AG08396 (cell line): ENCODE measurements at regions not wholly inside any gene's neighbourhood (a gene's known extent, or its start where the extent isn't known, plus 50 kb on each side); places are given as distances from the start of the nearest gene placed in this dataset.
"Not testable (repeated sequence)": the region's sequence is repeated elsewhere in the genome, so short reads cannot be mapped to it uniquely, and the experiment has no call there.

Source experiments
- DNase-seq: peaks from one replicate; pipeline ENCODE4 v3.0.0; 2012; ENCODE audit warnings: low spot score, mixed read lengths

- DNase-seq, result no peak
Measured at GRCh38 chr2:8558096-8558495, 123.8 kb upstream of the ID2 start.

- DNase-seq, result no peak
Measured at GRCh38 chr2:8558956-8559355, 122.9 kb upstream of the ID2 start.

GRCh38 chr2:8559805-8560204 lies 122.1 kb upstream of the ID2 start:
- DNase-seq, result no peak

- DNase-seq, result not testable (repeated sequence)
Measured at GRCh38 chr2:8561692-8562091, 120.2 kb upstream of the ID2 start.

GRCh38 chr2:8563814-8564474 lies 117.9 kb upstream of the ID2 start:
- DNase-seq, result no peak

- no peak for DNase-seq
Measured at GRCh38 chr2:8564475-8564874, 117.4 kb upstream of the ID2 start.

GRCh38 chr2:8565399-8566154 lies 116.3 kb upstream of the ID2 start:
- no peak for DNase-seq

GRCh38 chr2:8566155-8566670 lies 115.6 kb upstream of the ID2 start:
- no peak for DNase-seq

GRCh38 chr2:8566774-8567468 lies 114.9 kb upstream of the ID2 start:
- no peak for DNase-seq

GRCh38 chr2:8567469-8568260 lies 114.2 kb upstream of the ID2 start:
- DNase-seq, result no peak

- no peak for DNase-seq
Measured at GRCh38 chr2:8568543-8569302, 113.1 kb upstream of the ID2 start.

- DNase-seq, result no peak
Measured at GRCh38 chr2:8569332-8569930, 112.4 kb upstream of the ID2 start.

- no peak for DNase-seq
Measured at GRCh38 chr2:8570637-8571036, 111.2 kb upstream of the ID2 start.

- DNase-seq, result no peak
Measured at GRCh38 chr2:8571301-8571791, 110.5 kb upstream of the ID2 start.

- DNase-seq, result no peak
Measured at GRCh38 chr2:8571792-8572499, 109.9 kb upstream of the ID2 start.

GRCh38 chr2:8572712-8573233 lies 109.1 kb upstream of the ID2 start:
- no peak for DNase-seq

GRCh38 chr2:8573234-8573941 lies 108.5 kb upstream of the ID2 start:
- DNase-seq, result no peak

- DNase-seq, result no peak
Measured at GRCh38 chr2:8573942-8574195, 108.0 kb upstream of the ID2 start.
